Rectal smooth muscle tissue (tissue), 1 donor: ENCODE measurements at regions not wholly inside any gene's neighbourhood (a gene's known extent, or its start where the extent isn't known, plus 50 kb on each side); places are given as distances from the start of the nearest gene placed in this dataset.

Source experiments
- H3K27ac ChIP-seq: one replicate; pipeline ENCODE4 v1.7.0; 2013; ENCODE audit warnings: low read depth, low read length, inconsistent platforms
- H3K27me3 ChIP-seq: one replicate; pipeline ENCODE4 v1.7.0; 2013; ENCODE audit warnings: low read length; ENCODE audit not compliant: control insufficient read depth, insufficient read depth
- H3K36me3 ChIP-seq: one replicate; pipeline ENCODE4 v1.7.0; 2013; ENCODE audit warnings: low read length; ENCODE audit not compliant: control insufficient read depth, insufficient read depth
- H3K4me1 ChIP-seq: one replicate; pipeline ENCODE4 v1.7.0; 2013; ENCODE audit warnings: low read length; ENCODE audit not compliant: control insufficient read depth, insufficient read depth
- H3K4me3 ChIP-seq: one replicate; pipeline ENCODE4 v1.7.0; 2013; ENCODE audit warnings: low read length
- H3K9ac ChIP-seq: one replicate; pipeline ENCODE4 v1.7.0; 2013; ENCODE audit warnings: low read length

DNA sequence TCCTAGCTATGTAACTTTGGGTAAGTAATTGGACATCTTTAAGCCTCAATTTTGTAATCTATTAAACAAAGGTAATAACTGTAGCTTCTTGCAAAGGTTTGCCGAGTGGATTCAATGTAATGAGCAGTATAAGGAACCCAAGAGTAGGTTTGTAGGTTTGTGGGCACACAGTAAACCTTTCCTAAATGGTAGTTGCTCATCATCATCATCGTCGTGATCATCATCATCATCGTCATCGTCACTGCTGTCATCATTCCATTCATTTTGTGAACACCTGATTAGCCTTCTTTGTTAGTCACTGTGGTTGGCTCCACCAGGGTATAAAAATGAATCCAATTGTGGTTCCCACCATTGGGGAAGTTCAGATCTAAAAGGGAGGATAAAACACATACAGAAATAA, 223.1 kb upstream of the KIRREL3 start:
- no peaks in the 10 kb centered on the region for H3K4me1 ChIP-seq
- no peak overlapping the region for H3K9ac ChIP-seq
- H3K27me3 ChIP-seq: no peaks in the 10 kb centered on the region
- no peaks in the 10 kb centered on the region for H3K36me3 ChIP-seq
- no peak overlapping the region for H3K27ac ChIP-seq
- H3K4me3 ChIP-seq: no peak overlapping the region

DNA sequence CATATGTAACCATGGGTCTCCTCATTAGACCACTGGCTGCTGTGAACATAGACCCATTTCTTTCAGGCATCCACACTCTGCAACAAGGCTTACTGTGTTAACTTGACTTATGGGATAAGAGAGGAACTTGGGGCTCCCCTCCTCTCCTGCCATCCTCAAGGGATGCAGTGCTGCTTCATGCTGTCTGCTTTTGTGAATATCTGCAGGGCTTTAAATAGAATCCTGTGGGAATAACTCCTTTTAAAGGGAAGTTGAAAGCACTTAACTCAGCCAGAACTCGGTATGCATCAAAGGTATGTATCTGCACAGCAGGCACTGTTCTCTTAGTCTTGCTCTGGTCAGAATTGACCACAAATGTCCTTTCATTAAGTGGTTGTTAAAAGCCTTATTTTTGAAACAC, 222.5 kb upstream of the KIRREL3 start:
- Histone ChIP-seq H3K4me3 (no peak overlapping the region), H3K36me3 (no peaks in the 10 kb centered on the region)

DNA sequence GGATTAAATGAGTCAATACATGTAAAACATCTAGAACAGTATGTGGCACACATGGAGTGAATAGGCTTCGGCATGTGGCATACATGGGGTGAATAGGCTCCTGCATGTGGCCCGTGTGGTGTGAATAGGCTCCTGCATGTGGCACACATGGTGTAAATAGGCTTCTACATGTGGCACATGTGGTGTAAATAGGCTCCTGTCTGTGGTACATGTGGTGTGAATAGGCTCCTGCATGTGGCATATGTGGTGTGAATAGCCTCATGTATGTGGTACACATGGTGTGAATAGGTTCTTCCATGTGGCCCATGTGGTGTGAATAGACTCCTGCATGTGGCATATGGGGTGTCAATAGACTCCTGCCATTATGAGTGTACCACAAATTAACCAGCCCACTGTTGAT, 219.1 kb upstream of the KIRREL3 start:
- no peak overlapping the region for H3K9ac ChIP-seq
- no peaks in the 10 kb centered on the region for H3K27me3 ChIP-seq
- H3K4me1 ChIP-seq: no peaks in the 10 kb centered on the region
- no peak overlapping the region for H3K27ac ChIP-seq
- H3K36me3 ChIP-seq: no peaks in the 10 kb centered on the region
- H3K4me3 ChIP-seq: no peak overlapping the region

More for the DNA sequence above, 222.5 kb upstream of the KIRREL3 start:
- Histone ChIP-seq H3K4me1 (no peaks in the 10 kb centered on the region), H3K27ac (no peak overlapping the region), H3K27me3 (no peaks in the 10 kb centered on the region), H3K9ac (no peak overlapping the region)

DNA sequence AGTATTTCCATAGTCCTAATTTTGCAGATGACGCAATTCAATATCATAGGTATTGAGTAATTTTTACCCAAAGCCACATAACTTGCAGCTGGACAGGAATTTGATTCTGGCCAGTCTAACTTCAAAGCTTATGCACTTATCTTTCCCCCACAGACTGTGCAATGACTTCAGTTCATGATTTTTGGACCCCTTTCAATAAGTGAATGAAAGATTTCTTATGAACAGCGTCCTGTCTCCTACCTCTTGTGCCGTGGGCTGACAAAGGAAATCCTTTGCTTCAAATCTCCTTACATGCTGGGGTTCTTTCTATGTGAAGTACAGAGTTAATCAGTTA, 217.7 kb upstream of the KIRREL3 start:
- Histone ChIP-seq H3K4me3 (no peak overlapping the region), H3K36me3 (no peaks in the 10 kb centered on the region), H3K27ac (no peak overlapping the region), H3K27me3 (no peaks in the 10 kb centered on the region), H3K4me1 (no peaks in the 10 kb centered on the region), H3K9ac (no peak overlapping the region)

DNA sequence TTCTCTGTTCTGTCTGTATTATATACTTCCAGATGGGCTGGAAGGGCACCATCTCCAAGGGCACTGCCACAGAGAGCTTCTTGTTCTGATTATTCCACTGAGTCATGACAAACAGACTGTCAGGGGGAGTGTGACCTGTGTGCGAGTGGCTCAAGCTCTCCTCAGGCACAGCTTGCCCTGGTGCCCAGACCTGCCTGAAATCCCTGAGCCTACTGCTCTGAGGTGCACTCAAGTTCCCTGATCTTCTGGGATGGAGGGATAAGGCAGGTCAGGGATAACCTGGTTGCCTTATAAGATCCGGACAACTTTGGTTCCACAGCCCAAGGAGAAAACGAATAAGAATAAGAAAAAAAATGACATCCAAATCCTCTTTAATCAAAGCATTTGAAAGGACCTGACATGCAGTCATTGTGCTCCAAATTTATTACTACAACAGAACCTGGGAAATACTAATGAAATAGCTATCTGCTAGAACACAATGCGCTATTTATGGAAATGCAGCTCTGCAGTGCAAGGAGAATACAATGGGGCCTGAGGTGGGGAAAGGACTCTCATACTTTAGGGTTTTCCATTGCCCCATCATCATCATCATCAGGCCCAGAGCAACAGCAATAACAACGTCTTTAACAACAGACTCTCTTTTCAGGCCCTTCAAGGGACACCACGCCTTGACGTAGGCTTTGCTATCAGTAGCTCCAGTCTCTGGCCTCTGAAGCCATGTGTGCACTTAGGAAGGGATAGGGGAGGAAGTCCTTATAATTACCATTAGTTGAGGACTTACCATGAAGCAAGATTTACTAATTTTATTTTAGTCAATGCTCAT, 217.1 kb upstream of the KIRREL3 start:
- Histone ChIP-seq H3K4me3 (no peak overlapping the region), H3K4me1 (no peaks in the 10 kb centered on the region), H3K27ac (no peak overlapping the region), H3K27me3 (no peaks in the 10 kb centered on the region), H3K9ac (no peak overlapping the region), H3K36me3 (no peaks in the 10 kb centered on the region)

DNA sequence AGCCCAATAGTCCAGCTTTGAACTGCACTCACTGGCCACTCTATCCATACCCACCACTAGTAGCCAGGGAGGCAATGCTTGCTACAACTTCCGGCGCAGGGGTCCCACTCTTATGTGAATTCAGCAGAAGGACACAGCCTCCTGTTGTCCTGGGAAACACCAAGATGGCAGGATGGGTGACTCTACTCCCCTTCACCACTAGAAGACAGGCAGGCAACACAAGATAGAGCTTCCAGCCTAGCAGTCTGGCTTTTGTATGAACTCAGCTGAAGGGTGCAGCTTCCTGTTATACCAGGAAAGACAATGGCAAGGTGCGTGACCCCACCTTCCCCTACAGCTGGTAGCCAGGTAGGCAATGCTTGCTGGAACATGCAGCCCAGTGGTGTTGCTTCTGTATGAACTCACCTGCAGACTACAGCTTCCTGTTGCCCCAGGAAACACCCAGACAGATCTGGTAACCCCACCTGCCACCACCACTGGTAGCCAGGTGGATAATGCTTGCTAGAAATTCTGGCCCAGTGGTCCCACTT, 205.2 kb upstream of the KIRREL3 start:
- Histone ChIP-seq H3K4me3 (no peak overlapping the region), H3K4me1 (no peaks in the 10 kb centered on the region), H3K27me3 (no peaks in the 10 kb centered on the region), H3K36me3 (no peaks in the 10 kb centered on the region), H3K27ac (no peak overlapping the region), H3K9ac (no peak overlapping the region)

DNA sequence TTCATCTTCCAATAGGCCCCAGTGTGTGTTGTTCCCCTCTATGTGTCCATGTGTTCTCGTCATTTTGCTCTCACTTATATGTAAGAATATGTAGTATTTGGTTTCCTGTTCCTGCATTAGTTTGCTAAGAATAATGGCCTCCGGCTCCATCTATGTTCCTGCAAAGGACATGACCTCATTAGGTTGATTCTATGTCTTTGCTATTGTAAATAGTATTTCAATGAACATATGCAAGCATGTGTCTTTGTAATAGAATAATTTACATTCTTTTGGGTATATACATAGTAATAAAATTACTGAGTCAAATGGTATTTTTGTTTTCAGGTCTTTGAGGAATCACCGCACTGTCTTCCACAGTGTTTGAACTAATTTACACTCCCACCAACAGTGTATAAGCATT, 202.9 kb upstream of the KIRREL3 start:
- no peak overlapping the region for H3K9ac ChIP-seq
- no peak overlapping the region for H3K4me3 ChIP-seq

DNA sequence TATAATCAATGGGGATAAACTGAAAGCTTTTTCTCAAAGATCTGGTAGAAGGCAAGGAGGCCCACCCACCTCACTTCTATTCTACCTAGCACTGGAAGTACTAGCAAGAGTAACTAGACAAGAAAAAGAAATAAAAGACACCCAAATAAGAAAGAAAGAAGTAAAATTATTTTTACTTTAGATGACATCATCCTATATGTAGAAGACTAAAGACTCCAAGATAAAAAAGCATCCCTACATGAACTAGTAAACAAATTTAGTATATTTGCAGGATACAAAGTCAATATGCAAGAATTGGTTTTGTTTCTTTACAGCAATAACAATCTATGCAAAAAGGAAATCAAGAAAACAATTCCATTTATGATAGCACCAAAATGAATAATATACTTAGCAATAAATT, 201.5 kb upstream of the KIRREL3 start:
- no peaks in the 10 kb centered on the region for H3K27me3 ChIP-seq
- H3K36me3 ChIP-seq: no peaks in the 10 kb centered on the region
- no peak overlapping the region for H3K9ac ChIP-seq
- no peak overlapping the region for H3K27ac ChIP-seq
- no peak overlapping the region for H3K4me3 ChIP-seq
- H3K4me1 ChIP-seq: no peaks in the 10 kb centered on the region

More for the DNA sequence above, 202.9 kb upstream of the KIRREL3 start:
- no peaks in the 10 kb centered on the region for H3K36me3 ChIP-seq
- no peaks in the 10 kb centered on the region for H3K4me1 ChIP-seq
- no peaks in the 10 kb centered on the region for H3K27me3 ChIP-seq
- H3K27ac ChIP-seq: no peak overlapping the region

DNA sequence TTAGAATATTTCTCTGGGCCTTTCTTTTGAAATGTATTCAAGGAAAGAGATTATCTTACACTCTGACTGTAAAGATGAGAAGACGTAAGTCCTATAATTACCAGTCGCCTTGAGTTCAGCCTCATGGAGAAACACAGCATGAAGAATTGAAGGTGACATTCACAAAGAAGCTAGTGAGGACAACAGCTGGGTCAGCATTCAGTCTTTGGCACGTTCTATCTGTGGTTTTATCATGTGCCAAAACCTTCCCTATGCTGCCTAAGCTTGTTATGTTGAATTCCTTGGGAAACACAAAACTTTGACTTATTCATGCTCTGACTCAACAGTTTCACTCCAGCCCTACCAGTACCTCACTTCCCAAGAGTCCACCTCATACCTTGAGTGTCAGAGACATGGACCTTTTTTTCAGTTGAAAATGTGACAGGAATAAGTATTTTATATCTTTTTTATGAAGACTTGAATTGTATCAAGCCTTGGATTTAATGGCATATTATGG, 198.8 kb upstream of the KIRREL3 start:
- Histone ChIP-seq H3K36me3 (no peaks in the 10 kb centered on the region), H3K4me1 (no peaks in the 10 kb centered on the region), H3K27me3 (no peaks in the 10 kb centered on the region), H3K4me3 (no peak overlapping the region), H3K27ac (no peak overlapping the region), H3K9ac (no peak overlapping the region)

DNA sequence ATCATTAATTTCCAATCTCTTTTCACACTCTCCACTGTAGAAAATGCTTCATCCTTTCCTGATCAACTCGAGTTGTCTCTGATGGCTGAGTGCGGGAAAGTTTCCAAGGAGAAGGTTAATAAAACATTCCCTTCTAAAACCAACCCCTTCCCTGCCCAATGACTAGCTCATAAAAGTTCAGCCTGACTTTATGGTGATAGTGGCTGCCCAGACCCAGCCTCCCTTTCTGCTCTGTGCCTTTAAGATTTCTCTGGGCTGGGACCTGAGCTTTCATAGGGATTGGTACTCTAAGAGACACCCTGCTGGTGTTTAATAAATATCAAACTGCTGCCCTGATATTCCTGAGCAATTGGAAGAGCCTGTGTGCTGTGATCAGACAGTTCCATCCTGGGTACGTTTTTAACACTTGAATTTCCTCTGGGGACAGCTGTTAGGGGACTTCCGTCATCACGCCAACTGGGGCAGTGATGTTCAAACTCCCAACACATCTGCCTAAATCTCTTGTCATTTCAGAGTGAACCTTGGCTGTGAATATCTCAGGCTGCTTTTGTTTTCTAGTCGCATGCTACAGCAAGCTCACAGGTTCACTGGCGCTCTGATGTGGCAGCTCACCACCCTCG, 195.0 kb upstream of the KIRREL3 start:
- H3K4me3 ChIP-seq: no peak overlapping the region
- no peak overlapping the region for H3K9ac ChIP-seq
- no peaks in the 10 kb centered on the region for H3K36me3 ChIP-seq
- H3K4me1 ChIP-seq: no peaks in the 10 kb centered on the region
- H3K27me3 ChIP-seq: no peaks in the 10 kb centered on the region
- H3K27ac ChIP-seq: no peak overlapping the region

DNA sequence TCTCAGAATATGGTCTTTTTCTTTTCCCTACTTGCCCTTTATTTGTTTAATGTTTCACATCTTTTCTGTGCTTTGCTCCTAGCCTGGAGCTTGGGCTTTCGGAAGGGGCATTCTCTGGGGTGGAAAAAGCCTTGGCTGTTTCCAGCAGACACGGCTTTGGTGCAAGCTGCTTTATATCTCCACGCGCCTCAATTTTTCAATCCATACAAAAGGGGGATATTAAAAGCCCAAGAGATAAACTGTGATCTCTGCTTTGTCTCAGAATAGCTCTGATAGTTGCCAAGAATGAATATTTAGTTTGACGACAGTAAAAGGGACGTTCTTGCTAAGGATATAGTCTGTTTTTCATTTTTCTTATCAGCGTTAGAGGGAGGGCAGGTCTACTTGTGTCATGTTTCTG, 194.0 kb upstream of the KIRREL3 start:
- Histone ChIP-seq H3K9ac (no peak overlapping the region), H3K27me3 (no peaks in the 10 kb centered on the region), H3K4me1 (no peaks in the 10 kb centered on the region), H3K36me3 (no peaks in the 10 kb centered on the region), H3K27ac (no peak overlapping the region), H3K4me3 (no peak overlapping the region)

DNA sequence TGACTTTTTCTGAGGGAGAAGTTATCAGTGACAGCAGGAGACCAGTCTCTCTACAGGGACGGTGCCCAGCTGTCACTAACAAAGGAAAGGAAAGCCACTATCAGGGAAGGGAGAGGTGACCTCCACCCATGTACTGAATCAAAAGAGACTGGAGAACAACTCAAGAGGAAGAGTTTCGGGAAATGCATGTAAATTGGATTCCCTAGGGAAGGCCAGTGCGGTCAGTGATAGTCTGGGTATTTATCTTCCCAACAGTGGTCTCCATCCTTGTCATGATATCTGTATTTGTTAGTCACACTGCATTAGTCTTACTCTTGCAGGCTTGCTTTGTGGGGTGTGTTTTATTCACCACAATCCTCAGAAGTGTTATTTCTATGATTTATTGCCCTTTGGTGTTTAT, 193.4 kb upstream of the KIRREL3 start:
- Histone ChIP-seq H3K27ac (no peak overlapping the region), H3K9ac (no peak overlapping the region), H3K27me3 (no peaks in the 10 kb centered on the region), H3K36me3 (no peaks in the 10 kb centered on the region), H3K4me3 (no peak overlapping the region), H3K4me1 (no peaks in the 10 kb centered on the region)

DNA sequence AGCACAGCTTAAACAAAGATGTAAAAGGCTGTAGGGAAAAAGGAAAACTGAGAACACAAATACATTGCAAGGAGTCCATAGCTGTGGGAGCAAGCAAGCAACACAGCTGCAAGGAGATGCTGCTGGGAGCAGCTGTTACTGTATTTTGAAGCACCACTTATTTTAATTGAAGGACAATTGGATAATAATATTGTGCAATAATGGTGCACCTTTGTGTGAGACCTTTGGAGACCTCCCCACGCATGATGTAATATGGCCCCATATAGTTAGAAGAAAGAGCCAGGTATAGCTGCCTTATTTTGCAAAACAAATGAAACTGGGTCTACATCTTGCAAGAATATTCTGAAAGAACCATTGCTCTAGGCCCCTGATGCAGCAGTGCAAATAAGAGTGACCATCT, 191.1 kb upstream of the KIRREL3 start:
- Histone ChIP-seq H3K9ac (no peak overlapping the region), H3K36me3 (no peaks in the 10 kb centered on the region), H3K27me3 (no peaks in the 10 kb centered on the region), H3K4me3 (no peak overlapping the region), H3K27ac (no peak overlapping the region), H3K4me1 (no peaks in the 10 kb centered on the region)
